ENCODE measurements at regions not wholly inside any gene's neighbourhood (a gene's known extent, or its start where the extent isn't known, plus 50 kb on each side); places are given as distances from the start of the nearest gene placed in this dataset.

DNA sequence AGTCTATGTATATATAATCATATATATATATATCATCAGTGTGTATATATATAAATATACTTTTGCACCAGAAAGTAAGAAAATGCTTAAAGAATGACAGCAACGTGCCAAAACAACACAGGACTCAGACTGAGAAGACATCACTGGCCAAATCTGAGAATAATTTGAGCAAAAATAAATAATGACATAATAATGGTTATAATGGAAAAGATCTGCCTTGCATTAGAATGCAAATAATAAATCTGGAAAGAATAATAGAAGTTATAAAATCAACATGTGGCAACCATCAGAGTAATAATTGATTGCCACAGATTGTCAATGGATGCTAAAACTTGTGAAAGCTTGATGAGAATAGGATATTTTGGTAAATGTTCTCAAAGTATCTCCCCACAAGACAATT is 61.5 kb upstream of the PLEKHG7 start:
- TF ChIP-seq, protein P1, sequence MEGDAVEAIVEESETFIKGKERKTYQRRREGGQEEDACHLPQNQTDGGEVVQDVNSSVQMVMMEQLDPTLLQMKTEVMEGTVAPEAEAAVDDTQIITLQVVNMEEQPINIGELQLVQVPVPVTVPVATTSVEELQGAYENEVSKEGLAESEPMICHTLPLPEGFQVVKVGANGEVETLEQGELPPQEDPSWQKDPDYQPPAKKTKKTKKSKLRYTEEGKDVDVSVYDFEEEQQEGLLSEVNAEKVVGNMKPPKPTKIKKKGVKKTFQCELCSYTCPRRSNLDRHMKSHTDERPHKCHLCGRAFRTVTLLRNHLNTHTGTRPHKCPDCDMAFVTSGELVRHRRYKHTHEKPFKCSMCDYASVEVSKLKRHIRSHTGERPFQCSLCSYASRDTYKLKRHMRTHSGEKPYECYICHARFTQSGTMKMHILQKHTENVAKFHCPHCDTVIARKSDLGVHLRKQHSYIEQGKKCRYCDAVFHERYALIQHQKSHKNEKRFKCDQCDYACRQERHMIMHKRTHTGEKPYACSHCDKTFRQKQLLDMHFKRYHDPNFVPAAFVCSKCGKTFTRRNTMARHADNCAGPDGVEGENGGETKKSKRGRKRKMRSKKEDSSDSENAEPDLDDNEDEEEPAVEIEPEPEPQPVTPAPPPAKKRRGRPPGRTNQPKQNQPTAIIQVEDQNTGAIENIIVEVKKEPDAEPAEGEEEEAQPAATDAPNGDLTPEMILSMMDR (conservative IDR thresholded peaks at IDR 0.05; ENCODE audit: low read depth, low read length) = no peak
- TF ChIP-seq EZH2 (IDR thresholded peaks at IDR 0.05; ENCODE audit: borderline replicate concordance, low read depth, low read length, poor library complexity, severe bottlenecking) = no peak

Data from A673 (cell line).